ENCODE measurements at regions not wholly inside any gene's neighbourhood (a gene's known extent, or its start where the extent isn't known, plus 50 kb on each side); places are given as distances from the start of the nearest gene placed in this dataset.

DNA sequence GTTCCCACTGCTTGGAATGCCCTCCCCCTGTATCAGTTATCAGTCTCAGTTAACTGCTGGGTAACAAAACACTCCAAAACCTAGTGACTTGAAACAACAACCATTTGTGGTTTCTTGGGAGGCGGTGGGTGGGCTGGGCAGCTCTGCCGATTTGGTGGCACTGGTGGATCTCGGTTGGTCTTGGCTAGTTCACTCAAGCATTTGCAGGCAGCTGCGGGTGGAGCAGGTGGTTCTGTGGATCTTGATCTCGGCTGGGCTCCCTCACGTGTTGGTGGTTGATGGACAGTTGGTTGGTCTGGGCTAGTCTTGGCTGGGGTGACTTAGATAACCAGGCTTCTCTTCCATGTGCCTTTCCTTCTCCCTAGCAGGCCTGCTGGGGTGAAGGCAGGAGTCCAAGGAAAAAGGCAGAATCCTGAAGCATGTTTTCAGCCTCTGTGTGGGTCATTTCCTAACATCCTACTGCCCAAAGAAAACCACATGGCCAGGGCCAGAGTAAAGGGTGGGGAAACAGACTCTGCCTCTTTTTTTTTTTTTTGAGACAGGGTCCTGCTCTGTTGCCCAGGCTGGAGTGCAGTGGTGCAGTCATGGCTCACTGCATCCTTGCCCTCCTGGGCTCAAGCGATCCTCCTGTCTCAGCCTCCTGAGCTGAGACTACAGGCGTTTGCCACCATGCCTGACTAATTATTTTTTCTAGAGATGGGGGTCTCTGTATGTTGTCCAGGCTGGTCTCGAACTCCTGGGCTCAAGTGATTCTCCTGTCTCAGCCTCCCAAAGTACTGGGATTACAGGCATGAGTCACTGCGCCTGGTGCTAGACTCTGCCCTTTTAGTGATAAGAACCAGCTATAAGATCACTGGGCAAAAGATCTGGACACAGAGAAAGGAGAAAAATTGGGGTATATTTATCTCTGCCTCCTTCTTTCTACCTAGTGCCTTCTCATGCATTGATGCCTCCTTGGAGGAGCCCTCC, 183.7 kb downstream of the RGS3 start:
- no peak for DNase-seq (ENCODE audit: low read depth)

DNA sequence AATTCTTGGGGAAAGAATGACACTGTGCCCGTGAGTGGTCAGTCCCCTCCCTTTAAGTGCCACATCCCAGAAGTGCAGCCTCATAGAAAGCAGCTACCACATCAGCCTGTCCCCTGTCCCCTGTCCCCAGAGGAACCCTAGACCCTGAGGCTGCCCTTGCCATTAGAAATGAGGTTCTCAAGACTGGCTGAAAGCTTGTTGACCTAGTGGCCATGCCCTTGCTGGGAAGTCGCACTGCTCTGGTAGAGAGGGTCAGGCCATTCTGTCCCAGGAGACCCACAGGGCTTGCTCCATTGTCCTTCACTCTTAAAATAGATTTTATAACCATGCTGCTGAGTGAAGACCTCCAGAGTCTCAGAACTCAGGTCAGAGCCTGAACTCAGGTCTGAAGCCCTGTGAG, 184.5 kb downstream of the RGS3 start:
- no peak for DNase-seq (ENCODE audit: low read depth)

DNA sequence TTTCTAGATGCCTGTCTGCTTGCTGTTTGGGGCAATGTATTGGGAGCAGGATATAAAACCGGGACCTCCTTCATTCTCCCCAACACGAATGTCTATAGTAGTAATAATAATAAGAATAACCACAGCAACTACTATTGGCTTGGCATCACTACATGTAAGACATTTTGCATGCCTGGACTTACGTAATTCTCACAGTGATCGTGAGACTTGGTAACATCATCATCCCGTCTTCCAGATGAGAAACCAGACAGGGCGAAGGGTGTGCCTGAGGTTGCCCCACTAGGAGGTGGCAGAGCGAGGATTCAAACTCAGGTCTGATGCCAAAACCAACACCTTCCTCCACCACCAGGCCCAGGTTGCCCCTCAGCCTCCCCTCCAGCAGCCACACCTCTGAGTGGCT, 185.1 kb downstream of the RGS3 start:
- DNase-seq (ENCODE audit: low read depth), result no peak

DNA sequence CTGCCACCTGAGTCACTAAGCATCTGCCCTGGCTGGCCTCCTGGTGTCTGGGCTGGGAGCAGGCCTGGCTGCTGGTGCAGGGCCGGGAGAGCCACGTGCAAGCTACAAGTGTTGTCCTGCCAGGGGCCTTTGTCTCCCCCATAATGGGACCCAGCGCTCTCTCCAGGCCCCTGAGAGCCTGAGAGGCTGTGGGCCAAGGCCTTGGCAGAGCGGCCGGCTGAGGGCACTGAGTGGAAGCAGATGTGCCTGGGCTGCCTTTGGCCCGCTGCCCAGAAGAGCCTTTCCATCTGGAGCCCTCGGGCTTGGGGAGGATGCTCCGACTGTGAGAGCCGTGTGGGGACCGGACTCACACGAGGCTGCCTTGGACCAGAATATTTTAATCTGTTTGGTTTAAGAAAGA, 185.5 kb downstream of the RGS3 start:
- no peak for DNase-seq (ENCODE audit: low read depth)

DNA sequence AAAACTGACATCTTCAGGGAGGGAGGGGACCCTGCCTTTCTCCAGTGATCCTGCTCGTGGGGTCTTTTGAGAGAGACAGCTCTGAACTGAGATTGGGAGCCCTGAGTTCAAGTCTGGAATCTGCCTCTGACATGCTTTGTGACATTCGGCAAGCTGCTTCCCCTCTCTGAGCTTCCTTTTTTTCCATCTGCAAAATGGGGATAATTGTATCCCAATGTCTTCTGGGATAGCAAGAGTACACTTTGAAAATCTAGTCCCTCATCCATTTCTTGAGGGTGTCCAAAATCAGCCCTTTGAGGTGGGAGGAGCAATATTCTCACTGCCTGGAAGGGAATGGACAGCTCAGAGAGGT, 186.3 kb downstream of the RGS3 start:
- no peak for DNase-seq (ENCODE audit: low read depth)

DNA sequence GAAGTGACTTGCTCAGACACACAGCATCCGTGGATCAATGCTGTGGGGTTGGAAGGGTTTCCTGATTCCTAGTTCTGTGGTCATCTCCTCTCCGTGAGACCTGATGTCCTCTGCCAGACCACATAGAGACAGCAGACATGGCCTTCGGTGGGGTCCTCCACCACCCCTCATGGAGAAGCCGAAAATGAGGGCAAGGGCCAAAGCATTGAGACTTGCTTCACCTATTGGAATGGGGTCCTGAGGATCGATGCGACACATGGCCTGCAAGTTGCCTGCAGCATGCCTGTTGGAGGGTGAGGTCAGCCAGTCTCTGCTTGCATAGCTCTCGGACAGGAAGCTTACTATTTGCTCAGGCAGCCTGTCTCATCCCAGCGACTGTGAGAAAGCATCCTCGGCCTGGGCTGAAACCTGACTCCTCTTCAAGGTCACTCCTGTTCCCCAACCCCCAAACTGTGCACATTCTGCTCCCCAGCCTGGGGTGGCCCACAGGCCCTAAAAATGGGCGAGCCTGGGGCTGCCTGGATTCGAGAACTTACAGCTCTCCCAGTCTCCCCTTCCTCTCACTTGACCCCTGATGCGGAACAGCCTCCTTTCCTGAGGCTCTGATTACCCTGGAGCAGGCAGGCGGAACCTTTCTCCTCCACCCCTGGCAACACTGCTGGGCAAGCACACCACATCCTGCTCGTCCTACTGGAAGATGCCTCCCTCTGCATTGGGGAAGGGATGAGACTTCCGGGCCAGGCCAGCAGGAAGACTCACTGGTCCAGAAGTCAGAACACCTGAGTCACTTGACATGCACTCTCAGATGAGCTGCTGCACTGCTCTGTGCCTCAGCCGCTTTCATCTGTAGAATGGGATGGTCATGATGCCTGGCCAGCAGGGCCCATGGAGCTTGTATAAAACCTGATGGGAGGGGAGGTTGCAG, 186.9 kb downstream of the RGS3 start:
- no peak for DNase-seq (ENCODE audit: low read depth)

DNA sequence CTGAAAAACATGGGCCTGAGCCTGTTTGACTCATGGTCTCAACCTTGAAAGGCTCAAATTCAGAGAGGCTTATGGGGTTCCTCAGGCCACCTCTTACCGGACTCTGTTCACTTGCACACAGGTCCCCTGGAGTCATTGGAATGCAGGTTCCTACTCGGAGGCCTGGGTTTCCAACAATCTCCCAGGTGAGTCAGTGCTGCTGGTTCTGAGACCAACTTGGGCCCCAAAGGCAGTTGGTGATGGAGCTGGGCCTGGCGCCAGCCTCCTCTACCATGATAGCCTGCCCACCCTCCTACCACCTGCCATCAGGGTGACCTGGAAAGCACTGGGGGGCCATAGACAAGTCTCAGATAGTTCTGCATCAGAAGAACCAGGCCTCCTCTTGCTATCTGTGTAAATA, 188.4 kb downstream of the RGS3 start:
- no peak for DNase-seq (ENCODE audit: low read depth)

DNA sequence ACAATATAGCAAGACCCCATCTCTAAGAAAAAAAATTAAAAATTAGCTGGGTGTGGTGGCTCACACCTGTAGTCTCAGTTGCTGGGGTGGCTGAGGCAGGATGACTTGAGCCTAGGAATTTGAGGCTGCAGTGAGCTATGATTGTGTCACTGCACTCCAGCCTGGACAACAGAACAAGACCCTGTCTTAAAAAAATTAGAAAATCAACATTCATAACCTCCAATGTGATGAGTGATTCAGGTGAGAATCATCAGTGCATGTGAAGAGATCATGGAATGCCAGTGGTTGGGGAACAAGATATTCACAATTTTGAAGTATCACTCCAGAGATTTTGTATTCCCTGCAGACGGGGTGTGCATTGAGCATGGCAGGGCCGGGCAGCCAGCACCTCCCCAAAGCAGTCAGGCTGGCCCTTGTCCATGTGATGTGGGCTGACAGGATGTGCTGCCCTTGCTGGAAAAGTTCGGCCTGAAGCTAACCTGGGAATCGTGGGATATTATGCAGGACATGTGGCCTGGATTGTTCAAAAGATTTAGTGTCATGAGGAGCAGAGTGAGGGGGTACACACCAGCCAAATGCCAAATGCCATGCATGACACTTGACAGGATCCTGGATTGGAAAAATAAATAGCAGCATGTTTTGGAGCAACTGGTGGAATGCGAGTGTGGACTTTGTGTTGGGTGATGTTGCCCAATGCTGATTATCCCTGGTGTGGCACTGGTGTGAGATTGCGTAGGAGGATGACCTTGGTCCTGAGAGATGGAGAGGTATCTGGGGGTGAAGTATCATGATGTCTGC, 189.0 kb downstream of the RGS3 start:
- DNase-seq (ENCODE audit: low read depth), result no peak

DNA sequence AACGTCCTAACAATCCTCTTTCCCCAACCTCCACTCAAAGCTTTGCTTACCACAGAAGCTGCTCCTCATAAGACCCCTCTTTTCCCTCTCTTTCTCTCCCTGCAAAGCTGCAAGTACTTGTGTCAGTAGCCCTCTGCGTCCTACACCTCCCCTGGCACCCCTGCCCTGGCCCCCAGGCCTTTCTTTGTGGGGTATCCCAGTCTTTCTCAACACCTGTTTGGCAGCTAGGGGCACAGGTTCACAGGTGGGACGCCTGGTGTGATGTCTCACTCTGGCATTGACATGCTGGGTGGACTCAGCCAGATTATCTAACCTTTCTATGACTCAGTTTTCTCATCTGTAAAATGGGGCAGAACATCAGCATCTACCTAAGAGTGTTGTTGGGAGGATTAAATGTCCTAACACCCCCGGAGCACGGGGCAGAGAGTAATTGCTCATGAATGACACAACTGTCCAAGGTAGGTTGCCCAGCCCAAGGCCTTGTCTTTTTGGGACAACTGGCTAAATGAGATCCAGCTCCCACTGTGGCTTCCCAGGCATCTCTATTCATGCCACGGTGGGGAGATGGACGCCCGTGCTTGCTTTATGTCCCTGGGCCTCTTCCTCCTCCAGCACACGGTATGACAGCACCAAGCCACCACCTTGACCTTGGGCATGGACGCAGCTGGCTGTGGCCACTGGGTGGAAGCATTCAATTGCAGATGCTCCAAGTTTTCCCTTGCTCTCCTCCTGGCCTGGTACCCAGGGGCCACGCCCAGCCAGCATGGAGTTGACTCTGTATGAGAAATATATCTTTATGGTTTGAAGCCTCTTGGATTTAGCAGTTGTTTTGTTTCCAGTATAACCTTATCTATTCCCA, 190.4 kb downstream of the RGS3 start:
- no peak for DNase-seq (ENCODE audit: low read depth)

DNA sequence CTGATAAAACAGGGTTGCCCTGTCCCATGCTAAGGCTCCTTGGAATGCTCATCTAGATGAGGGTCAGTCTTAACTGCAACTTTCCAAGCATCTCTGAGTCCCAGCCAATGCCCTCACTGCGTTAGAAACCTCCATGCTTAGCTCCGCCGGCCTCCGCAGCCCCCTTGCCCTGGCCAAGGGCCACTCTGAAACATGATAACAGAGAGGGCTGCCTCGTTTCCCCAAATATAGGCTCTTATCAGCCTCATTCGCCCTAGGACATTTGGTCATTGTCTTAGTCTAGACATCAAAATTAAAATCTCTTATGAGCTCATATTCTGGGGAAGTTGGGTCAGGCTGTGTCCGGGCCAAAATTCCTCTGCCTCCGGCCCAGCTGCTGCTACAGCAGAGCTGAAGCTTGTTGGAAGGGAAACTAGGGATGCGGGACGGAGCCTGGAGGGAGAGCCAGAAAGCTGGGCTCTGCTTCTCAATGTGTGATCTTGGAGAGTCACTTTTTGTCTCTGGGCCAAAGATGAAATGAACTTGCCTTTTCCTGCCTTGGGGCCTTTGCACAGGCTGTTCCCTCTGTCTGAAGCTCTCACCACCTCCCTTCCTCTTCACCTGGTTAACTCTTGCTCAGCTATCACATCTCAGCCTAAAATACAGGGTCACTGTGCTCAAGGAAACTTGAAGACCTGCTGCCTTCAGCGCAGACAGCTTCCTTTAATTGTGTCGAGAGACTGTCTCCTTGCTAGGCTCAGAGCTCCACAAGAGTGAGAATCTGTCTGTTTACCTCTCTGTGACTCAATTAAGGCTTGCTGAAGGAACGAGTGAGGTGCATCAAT, 191.3 kb downstream of the RGS3 start:
- no peak for DNase-seq (ENCODE audit: low read depth)

DNA sequence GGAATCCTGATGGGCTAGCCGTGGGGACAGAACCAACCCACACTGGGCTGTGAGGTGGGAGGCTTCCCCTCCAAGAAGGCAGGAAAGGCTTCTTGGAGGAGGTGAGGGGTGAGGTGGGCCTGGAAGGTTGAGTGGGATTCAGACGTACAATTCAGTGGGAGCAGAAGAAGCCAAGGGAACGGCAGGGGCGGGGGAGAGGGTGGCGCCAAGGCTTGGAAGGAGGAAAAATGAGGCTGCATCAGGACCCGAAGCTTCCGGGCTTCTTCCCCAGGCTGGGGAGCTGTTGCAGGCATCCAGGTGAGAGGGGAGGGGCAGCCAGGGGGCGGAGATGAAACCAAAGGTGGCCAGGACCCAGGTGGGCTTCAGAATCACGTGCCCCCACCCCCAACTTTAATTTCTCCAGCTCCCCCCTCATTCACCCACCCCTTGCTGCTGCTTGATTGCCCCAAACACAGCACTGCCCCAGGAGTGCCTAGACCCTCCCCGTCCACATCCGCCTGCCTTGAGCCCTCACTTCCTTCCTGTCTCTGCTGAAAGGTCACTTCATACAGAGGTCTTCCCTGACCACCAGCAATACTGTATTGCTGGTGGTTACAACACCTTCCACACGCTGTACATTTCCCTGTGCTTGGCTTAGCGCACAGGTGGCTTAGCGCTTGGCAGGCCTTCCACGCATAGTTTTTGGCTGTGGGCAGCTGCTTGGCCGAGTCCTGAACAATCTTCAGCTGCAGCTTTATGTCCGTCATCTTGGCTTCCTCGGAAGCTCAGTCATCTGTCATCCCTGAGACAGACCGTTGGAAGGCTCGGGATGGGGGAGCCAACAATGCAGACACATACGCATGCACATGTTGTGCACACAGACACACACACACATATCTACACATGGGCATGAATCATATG, 193.5 kb downstream of the RGS3 start:
- no peak for DNase-seq (ENCODE audit: low read depth)

DNA sequence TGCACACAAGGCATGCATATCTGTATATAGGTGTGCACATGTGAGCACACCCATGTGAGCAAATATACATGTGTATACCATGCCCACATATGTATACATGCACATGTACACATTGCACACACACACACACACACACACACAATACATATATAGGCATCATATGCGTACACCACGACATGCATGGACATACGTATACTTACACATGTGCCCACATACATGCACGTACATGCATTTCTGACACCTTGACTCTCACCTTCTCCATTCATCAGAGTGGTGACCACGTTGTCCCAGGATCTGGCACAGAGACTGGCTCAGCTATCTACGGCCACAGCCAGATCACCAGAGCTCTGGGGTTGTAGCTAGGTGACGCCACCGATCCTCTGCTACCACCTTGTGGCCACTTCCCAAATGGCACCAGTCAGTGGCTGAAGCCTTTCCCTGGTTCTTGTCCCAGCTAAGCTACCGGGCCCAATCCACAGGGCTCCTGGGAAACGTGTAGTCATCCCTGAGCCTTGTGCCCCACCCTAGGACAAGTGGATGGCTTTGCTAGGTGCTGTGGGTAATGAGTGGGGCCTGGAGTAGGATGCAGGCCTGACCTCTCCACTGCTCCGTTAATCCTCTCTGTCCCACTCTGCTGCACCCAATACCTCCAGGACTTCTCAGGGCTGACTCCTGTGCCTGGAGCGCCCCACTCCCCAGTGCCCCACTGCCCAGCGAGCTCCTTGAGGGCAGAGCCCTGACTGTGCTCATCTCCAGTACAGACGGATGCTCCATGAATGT, 194.4 kb downstream of the RGS3 start:
- DNase-seq (ENCODE audit: low read depth), result peak; percentile 72

DNA sequence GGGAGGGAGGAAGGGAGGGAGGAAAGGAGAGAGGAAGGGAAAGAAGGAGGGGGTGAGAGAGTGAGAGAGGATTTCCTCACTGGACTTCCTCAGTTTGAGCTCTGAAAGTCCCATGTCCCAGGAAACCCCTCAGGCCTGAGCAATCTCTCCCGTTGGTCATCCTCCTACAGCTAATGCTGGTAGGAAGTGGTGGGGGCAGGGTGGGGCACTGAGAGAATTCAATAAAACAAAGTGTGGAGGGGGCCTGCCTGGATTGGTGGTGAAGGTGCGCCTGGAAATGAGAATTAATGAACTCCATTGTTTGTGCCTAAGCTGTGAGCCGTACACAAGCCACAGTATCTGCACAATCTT, 195.0 kb downstream of the RGS3 start:
- DNase-seq (ENCODE audit: low read depth), result no peak

DNA sequence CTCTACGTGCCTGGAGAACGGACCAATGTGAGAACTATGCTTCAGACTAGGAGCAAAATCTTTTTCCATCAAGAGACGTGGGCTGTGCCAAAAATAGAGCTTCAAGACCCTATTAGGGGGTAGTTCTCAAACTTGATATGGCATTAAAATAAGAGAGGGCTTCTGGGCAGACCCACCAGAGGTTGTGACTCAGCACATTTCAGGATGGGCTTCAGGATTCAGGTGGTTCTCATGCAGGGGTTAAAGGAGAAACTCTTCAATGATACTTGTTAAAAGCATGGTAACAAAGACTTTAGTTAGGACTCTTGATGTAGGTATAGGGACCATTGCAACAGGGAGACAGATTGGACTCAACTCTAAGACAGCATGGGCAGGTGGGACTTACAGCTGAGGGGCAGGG, 195.5 kb downstream of the RGS3 start:
- DNase-seq (ENCODE audit: low read depth), result no peak

DNA sequence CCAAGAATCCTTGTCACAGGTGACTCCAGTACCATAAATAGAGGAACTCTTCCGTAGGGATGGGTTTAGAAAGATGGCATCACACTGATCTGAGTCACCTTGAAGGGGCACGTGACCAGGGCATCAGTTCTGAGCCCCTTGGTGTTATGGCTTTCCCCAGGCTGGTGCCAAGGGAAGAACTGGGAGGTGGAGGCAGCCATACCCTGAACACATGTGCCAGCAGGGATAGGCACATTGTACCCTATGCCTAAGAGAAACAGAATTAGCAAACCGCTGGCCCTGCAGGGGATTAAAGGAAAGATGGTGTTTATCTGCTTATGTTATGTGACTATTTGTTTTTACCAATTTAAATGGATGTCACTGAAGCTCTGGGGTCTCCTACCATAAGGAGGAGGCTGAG, 196.2 kb downstream of the RGS3 start:
- no peak for DNase-seq (ENCODE audit: low read depth)

DNA sequence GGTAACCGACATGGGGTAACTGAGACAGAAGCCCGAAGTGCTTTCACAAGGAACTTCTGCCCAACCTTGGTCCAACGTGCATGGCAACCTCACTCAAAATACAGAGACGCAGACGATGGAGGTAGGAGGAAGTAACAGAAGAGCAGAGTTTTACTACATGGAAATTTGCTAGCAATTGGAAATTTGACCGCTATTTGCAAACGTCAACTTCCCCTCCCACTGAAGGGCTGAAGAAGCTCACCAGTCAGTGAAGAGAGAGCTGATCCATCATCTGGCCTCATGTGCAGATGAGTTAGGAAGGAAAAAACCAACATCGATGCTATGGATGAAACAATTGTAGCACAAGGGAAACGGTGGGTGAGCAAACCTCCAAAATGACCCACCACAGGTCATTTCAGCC, 196.7 kb downstream of the RGS3 start:
- DNase-seq (ENCODE audit: low read depth), result no peak

DNA sequence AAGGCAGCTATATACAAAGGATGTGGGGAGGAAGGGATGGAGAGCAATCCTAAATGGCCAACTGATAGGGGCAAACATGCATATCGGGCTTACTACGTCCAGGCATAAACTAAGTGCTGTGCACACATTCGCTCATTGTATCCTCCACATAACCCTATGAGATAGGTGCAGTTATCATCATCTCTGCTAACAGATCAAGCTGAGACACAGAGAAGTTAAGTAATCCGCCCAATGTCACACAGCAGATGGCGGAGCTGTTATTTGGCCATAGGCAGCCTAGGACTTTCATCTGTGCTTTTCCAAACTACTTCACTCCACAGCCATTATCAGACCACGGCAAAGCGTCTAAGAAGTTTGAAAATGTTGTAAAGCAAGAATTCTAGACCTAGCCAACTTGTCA, 197.5 kb downstream of the RGS3 start:
- DNase-seq (ENCODE audit: low read depth), result no peak

DNA sequence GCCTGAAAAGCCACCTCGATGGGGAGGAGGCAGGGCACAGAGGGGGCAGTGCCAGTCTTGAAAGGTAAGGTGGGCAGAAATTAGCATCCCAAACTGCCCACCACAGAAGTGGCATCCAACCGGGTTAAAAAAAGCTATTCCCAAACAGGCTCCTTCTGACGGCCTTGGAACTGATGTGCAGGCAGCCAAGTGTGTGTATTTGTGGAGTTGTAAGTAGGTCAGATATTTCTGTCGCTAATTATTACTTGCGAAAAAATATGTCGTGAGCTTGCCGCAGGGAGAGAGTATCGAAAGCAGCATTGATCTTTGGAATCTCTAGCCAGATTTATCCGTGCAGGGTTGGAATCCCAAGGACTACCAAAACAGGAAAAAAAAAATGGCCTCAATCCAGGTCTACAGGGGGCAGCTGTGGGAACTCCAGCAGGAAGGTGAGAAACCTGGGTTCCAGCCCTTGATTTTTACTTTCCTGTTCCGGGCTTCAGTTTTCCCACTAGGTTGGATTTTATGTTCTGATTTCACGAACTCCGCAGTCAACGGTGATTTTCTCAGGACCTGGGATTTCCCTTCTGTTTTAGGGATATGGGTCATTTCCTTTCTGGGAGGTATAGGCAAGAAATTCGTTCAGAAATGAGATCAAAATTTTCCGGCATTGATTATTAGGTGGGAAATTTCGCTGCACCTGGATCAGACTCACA, 200.8 kb downstream of the RGS3 start:
- DNase-seq (ENCODE audit: low read depth), result no peak

Measured in stimulated activated CD8-positive, alpha-beta memory T cell treated with anti-CD3 and anti-CD28 coated beads, Interleukin-15, amount 100 ng/mL, for 1 hour (primary cell).